A673 (cell line): ENCODE measurements at regions not wholly inside any gene's neighbourhood (a gene's known extent, or its start where the extent isn't known, plus 50 kb on each side); places are given as distances from the start of the nearest gene placed in this dataset.

ENCODE experiments used
- EZH2 ChIP-seq: fragments of 200-600 bp; sonication (generic); IDR thresholded peaks from 2 replicates; pipeline ENCODE4 v1.6.1; 2017; ENCODE audit warnings: borderline replicate concordance, low read depth, mild to moderate bottlenecking, mixed read lengths, antibody characterized with exemption, low read length; ENCODE audit not compliant: poor library complexity, severe bottlenecking
- TF ChIP-seq, protein P1 (sequence below): fragments of 300-800, 200-600 bp; sonication (generic); conservative IDR thresholded peaks from 2 replicates; pipeline ENCODE4 v1.5.1; 2017; ENCODE audit warnings: low read depth, mild to moderate bottlenecking, antibody characterized with exemption, low read length, moderate library complexity, mixed read lengths

DNA sequence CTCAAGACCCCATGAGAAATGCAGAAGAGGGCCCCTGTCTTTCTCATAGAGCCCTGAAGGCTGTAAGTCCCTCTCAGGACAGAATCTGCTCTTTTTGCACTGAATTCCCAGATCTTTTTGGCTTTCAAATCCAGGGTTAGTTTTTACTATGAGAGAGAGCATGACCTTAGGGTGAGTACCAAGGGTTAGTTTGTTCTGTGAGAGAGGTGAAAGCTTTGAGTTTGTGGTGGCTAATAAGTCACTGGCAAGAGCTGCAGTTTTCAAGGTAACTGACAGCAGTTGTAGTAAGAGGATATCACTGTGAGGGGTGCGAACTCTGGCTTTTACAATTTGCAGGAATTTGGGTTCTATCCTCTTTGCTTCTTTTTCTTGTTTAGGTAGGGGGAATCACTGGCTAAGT lies 248.4 kb upstream of the KCNH7 start:
- TF ChIP-seq, protein P1, sequence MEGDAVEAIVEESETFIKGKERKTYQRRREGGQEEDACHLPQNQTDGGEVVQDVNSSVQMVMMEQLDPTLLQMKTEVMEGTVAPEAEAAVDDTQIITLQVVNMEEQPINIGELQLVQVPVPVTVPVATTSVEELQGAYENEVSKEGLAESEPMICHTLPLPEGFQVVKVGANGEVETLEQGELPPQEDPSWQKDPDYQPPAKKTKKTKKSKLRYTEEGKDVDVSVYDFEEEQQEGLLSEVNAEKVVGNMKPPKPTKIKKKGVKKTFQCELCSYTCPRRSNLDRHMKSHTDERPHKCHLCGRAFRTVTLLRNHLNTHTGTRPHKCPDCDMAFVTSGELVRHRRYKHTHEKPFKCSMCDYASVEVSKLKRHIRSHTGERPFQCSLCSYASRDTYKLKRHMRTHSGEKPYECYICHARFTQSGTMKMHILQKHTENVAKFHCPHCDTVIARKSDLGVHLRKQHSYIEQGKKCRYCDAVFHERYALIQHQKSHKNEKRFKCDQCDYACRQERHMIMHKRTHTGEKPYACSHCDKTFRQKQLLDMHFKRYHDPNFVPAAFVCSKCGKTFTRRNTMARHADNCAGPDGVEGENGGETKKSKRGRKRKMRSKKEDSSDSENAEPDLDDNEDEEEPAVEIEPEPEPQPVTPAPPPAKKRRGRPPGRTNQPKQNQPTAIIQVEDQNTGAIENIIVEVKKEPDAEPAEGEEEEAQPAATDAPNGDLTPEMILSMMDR = no peak
- no peak for TF ChIP-seq EZH2
